GM23248 (cell line): ENCODE measurements at regions not wholly inside any gene's neighbourhood (a gene's known extent, or its start where the extent isn't known, plus 50 kb on each side); places are given as distances from the start of the nearest gene placed in this dataset.

Source experiments
- EZH2 ChIP-seq: fragments of 200-600 bp; sonication (generic); IDR thresholded peaks from 2 replicates; pipeline ENCODE4 v1.6.1; 2018; ENCODE audit warnings: antibody characterized with exemption, mild to moderate bottlenecking; ENCODE audit not compliant: insufficient read depth, poor library complexity, severe bottlenecking
- EZH2phosphoT487 ChIP-seq: fragments of 200-600 bp; sonication (generic); IDR thresholded peaks from 2 replicates; pipeline ENCODE4 v1.6.1; 2018; ENCODE audit warnings: antibody characterized with exemption, moderate library complexity, mild to moderate bottlenecking, low read depth; ENCODE audit not compliant: insufficient read depth

DNA sequence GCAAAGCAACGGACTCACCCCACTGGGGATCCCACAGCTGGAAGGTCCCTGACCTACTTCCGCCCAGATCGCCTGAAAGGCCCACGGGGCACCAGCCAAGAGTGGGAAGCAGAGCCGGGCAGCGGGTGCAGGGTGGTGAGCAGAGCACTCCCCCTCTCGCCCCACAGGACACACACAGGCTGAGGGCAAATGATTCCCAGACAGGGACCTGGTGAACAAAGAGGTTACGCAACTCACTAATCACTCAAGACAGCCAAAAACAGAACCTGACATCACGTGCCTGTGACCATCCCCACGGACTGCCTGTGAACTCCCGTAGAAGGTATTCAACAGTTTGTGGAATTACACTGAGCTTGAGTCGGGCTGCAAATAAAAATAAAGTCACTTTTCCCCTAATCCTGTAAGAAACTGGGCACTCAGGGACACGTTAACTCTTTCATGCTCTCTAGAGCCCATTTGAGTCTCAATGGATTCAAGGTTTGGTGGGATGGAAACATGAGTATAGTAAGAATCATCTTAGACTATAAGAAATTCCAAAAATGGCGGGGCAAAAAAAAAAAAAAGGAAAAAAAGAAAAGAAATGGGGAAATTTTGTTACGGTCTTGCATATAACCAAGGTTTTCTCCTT is 396.1 kb downstream of the SOX9 start:
- TF ChIP-seq EZH2 (no peak), EZH2phosphoT487 (no peak)
